ENCODE measurements at regions not wholly inside any gene's neighbourhood (a gene's known extent, or its start where the extent isn't known, plus 50 kb on each side); places are given as distances from the start of the nearest gene placed in this dataset.

- TF ChIP-seq REST (IDR thresholded peaks at IDR 0.05; ENCODE audit: low read depth) (no peak), EP300 (IDR thresholded peaks at IDR 0.05; ENCODE audit: borderline replicate concordance) (no peak), RAD21 (IDR thresholded peaks at IDR 0.05; ENCODE audit: low read depth) (no peak), EGR1 (IDR thresholded peaks at IDR 0.05) (no peak), TAF1 (IDR thresholded peaks at IDR 0.05; ENCODE audit: low read depth) (no peak), CEBPB (IDR thresholded peaks at IDR 0.05) (no peak), YY1 (IDR thresholded peaks at IDR 0.05; ENCODE audit: low read depth) (no peak), CREB1 (IDR thresholded peaks at IDR 0.05; ENCODE audit: low read depth) (no peak)
Observed at GRCh38 chr1:213905344-213905743, 82.4 kb upstream of the PROX1 start.

Data from Ishikawa (cell line).